GM19395 (cell line): ENCODE measurements at regions not wholly inside any gene's neighbourhood (a gene's known extent, or its start where the extent isn't known, plus 50 kb on each side); places are given as distances from the start of the nearest gene placed in this dataset.
"Not testable (repeated sequence)": the region's sequence is repeated elsewhere in the genome, so short reads cannot be mapped to it uniquely, and the experiment has no call there.

Experiments
- ATAC-seq: cut with Tn5 transposase; IDR thresholded peaks from one replicate; pipeline ENCODE4 v1.9.1; 2021; ENCODE audit warnings: mild to moderate bottlenecking, moderate library complexity; ENCODE audit not compliant: unreplicated experiment

DNA sequence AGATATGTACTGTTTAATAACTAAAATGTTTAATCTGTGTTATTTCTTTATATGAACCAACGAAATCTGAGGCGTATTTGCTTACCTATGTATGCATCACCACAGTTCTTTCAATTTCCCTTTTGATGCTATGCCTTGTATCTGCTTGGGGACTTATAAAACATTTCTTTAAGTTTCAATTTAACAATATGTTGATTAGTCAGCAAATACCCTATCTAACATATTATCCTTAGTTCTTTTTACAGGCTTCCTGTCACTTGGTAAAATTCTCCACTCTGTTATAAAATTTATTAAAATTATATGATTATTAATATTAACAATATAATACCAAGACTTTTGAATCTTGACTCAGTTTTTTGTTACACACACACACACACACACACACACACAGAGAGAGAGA lies 174.3 kb downstream of the CPS1 start:
- ATAC-seq: no peak

DNA sequence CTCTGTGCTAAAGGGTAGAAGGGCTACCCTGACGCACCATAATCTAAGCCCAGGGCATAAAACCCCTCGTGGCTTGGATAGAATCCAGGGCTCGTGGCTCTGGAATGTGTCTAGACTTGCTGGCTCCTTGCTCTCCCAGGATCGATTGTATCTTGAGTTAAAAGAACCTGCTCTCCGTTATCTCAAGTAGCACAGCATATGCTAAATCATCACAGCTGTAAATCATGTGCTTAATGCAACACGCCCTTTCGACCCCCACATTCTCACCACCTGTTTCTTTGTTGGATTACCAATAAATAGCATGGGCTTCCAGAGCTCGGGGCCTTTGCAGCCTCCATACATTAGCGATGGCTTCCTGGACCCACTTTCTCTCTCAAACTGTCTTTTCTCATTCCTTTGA lies 190.4 kb downstream of the CPS1 start:
- ATAC-seq: not testable (repeated sequence)

DNA sequence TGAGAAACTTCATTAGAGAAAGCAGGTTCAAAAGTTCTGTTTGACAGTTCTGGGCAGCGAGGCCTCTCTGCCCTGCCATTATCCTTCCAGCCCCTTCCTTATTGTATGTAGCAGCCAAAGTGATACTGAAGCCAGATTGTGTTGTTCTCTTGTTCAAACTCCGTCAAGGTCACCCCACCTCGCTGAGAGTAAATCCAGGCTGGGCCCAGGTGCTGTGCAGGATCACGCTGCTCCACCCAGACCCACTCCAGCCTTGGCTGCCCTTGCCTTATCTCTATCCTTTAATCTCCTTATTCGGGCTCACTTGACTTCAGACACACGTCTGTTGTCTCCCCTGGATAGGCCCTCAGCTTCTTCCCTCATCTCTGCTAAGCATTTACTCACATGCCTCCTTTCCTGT lies 196.1 kb downstream of the CPS1 start:
- ATAC-seq: no peak

DNA sequence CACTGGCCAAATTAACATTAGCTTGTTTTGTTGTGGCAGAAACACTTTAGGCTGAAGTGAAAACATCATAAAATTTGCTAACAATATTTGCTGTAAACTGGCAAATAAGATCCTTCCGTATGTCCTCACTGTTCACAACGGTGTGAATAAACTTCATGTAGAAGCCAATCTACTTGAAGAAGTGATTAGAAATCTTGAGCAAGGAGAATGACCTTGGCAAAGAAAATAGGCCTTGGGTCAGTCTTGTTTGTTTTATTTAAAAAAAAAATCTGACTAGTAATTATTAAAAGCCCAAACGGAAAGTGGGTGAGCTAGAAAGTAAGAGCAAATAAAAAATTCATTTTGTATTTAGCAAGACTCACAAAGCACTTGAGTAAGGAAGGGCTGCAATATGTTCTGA lies 197.0 kb downstream of the CPS1 start:
- no peak for ATAC-seq

DNA sequence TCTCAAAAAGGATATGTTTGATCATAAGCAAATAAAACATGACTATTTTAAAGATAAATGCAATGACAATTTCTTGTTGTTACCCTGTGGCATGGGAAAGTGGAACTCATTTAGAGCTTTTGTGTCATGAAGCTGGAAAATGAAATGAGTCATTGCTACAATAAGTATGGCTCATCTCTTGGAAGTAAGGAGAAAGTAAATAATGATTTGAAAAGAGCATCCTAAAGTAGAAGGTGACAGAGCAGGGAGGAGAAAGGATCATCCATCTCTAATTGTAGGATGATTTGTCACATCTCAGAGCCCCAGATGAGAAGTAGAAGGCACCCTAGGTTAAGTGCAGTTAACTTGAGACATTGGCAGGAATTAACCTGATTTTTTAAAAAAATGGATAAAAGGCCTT lies 200.5 kb downstream of the CPS1 start:
- ATAC-seq: no peak

DNA sequence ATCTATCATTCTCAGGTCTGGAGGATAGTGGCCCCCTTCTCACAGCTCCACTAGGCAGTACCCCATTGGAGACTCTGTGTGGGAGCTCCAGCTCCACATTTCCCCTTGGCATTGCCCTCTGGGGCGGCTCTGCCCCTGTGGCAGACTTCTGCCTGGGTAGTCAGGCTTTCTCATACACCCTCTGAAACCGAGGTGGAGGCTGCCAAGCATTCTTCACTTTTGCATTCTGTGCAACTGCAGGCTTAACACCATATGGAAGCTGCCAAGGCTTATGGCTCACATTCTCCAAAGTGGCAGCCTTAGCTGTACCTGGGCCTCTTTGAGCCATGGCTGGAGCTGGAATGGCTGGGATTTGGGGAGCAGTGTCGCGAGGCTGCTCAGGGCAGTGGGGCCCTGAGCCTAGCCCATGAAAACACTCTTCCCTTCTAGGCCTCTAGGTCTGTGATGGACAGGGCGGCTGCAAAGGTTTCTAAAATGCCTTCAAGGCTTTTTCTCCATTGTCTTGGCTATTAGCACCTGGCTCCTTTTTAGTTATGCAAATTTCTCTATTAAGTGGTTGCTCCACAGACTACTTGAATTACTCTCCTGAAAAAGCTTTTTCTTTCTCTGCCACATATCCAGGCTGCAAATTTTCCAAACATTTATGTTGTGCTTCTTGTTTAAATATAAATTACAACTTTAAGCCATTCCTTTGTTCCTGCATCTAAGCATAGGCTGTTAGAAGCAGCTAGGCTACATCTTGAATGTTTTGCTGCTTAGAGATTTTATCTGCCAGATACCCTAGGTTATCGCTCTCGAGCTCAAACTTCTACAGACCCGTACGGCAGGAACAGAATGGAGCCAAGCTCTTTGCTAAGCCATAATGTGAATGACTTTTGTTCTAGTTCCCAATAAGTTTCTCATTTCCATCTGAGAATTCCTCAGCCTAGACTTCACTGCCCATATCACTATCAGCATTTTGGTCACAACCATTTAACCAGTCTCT lies 206.5 kb downstream of the CPS1 start:
- no peak for ATAC-seq

DNA sequence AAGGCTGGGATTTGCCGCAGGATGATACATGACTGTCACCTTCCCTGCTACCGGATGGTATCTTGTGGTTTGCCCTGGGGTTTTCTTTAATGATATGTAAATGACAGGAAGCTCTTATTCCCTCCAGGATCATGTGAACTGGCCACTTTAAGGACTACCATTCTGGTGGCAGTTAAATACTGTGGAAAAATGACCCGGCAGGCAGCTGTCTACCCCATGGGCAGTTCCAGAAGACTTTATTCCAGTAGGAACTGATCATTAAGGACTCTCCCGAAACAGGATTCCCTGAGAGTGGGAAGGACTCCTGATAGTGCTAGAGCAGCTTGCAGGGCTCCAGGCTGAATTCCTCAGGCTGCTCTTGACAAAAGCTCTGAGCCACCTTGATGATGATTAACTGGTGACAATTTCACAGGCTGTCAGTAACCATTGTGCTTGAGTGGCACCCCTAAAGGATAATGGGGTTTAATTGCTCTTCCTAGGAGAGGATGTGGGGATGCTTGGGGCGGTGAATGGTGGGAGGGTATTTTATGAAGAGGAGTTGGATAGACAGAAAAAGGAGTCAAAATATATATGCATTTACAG lies 212.0 kb downstream of the CPS1 start:
- no peak for ATAC-seq

DNA sequence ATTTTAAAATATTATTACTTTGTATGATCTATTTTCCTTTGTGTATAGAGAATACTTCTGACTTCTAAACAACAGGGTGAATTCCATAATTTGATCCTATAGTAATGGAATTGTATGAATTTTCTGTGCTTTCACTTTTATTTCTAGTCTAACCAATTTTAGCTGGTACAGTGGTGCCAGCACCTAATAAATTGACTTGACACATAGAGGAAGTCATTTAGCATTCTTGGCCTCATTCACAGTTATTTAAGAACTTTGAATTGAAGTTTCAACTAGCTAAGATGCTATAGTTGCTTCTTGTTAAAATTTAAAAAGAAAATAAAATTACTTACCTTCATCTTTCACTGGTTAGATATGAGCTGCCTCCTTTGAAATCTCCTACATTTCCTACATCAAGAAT lies 220.4 kb downstream of the CPS1 start:
- ATAC-seq: no peak

DNA sequence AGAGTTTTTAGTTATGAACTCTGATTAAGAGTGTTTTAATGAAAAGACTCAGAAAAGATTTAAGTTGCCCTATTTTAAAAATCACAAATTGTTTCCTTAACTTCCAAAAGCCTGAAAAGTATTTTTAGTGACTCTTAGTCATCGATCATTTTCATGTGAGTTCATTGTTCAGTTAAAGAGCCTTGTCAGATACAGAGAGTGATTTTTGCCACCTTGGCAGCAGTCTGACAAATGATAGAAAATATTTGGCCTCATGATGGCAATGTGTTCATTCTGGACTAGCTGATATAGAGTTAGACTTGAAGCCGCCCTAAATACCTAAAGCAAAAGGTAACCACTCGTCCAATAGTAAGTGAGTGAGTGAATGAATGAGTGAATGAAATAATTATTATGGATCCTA lies 225.8 kb downstream of the CPS1 start:
- no peak for ATAC-seq

DNA sequence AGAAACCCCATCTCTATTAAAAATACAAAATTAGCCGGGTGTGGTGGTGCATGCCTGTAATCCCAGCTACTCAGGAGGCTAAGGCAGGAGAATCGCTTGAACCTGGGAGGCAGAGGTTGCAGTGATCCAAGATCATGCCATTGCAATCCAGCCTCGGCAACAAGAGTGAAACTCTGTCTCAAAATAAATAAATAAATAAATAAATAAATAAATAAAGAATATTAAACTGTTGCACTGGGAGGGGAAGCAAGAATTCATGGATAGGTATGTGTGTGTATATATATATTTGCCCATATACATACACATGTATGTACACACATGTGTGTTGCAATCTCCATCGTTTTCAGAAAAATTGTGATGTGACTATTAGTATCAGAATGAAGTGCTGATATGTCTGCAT lies 231.4 kb downstream of the CPS1 start:
- not testable (repeated sequence) for ATAC-seq

DNA sequence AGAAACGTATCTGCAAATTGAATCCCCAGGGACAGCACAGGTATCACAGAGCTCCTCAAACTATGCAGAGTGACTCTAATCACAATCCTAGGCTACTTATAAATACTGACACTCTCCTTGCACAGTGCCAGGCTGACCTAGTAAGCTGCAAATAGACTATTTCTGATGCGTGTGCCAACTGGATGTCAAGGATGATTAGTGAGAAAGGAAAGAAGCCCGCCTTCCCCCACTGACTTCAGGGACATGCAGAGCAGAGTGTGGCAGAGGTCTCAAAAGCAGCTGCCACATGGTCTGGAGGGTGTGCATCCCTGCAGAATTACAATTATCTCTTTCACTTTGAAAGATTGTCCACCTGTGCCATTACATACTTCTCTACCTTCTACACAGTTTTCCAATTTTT lies 235.6 kb downstream of the CPS1 start:
- no peak for ATAC-seq

DNA sequence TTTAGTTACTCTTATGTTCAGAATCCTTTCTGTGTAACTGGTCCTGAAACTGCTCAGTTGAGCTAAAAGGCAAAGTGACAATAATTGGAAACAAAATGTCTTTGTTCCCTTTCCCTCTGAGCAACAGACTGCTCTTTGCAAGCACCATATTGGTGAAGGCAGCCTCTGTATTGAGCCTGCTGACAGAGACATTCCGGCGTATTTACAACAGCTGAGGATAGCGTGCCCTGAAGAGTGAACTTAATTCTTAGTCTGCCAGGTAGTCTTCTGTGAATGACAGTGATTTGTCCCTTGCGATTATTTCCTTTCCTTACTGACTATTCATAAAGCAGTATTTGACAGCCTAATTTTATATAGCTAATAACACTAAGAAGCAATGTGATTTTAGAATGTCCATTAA lies 239.1 kb downstream of the CPS1 start:
- ATAC-seq: no peak

DNA sequence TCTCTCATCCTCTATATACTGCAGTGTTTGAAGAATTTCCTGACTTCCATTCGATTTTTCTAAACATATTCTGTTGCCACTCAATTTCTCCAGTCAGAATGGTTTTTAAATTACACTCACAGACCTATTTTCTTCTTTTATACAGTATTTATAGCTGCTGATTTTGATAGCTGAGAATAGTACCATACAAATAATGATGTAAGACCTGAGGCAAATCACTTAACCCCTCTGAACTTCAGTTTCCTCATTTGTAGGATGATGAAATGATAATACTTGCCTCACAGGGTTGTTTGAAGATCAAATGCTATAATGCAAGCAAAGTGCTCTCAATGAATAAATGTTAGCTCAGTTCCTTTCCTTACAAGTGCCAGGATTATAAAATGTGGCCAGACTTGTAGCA lies 241.8 kb downstream of the CPS1 start:
- ATAC-seq: no peak

DNA sequence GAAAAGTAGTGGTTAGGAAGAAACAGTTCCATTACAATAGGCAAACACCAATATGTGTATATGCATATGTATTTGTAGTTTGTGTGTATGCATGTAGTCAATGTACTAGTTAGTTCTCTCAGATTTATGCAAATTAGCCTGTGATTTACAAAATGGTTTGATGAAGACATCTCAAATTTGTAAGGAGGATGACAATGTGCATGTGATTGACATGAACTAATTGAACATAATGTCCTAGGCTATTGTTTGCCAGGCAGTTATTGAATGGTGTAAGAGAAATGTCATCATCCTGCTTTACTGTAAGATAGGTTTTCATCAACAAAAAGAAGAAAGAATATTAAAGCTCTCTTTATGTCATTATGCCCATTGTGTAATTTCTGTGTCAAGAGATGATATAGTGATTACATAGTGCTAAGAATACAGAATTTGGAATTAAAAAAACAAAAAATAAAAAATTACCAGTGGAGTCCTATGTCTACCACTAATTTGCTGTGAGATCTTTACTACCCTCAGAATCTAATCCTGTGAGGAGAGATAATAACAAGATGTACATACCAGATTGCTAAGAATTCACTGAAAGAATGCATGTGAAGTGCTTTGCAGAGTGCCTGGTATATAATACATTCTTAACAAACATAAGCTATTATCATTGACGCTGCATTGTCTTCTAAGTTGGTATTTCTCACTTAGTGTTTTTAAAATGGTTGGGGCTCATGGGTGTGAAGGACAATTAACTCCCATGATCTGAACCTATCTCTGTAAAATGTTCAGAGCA lies 258.0 kb downstream of the CPS1 start:
- ATAC-seq: no peak

DNA sequence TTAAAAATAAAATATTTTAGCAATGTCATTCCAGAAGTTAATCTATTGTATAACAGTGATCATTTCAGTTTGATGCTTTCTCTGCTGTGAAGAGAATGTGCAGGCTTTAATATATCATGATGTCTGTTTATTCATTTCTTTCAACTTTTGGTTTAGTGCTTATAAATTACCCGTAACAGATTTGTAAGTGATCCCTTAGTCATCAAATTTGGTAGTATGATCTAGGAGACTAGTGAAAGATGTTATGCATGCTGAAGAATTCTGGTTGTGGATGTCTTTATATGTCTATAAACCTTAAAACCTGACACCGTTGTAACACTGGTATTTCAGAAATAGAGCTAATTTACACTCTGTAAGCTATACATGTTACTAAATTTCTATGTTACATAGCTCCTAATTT lies 260.4 kb downstream of the CPS1 start:
- no peak for ATAC-seq

DNA sequence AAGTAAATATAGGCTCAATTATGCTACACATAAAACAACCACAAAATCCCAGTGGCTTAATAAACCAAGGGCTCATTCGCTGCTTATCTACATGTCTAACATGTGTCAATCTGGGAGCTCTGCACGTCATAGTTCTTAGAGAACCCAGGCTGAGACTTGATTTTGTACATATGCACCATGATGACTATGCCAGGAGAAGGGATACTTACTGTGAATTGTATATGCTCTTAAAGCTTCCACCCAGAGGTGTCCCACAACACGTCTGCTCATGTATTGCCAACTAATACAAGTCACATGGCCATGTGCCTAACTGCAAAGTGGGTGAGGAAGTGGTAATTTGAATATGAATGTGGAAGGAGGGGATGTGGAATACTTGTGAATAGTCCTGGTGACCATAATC lies 262.1 kb downstream of the CPS1 start:
- no peak for ATAC-seq

DNA sequence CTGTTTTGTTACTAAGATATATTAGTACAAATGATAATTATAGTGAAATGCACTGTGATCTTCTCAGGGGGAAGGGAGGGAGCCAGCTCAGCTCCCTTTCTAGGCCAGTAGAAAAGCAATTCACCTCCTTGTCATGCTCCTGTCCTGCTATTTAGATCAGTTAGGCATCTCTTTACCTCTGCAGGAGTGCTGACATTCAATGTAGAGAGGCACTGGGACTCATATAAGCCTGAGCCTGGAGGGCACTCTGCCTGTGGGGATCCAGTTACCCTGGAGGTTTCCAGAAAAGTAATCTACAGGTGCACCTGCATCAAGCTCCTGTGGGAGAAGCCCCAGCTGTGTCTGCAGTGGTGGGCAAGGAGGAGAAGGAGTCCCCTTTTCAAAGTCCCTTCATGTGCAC lies 277.0 kb downstream of the CPS1 start:
- ATAC-seq: no peak

DNA sequence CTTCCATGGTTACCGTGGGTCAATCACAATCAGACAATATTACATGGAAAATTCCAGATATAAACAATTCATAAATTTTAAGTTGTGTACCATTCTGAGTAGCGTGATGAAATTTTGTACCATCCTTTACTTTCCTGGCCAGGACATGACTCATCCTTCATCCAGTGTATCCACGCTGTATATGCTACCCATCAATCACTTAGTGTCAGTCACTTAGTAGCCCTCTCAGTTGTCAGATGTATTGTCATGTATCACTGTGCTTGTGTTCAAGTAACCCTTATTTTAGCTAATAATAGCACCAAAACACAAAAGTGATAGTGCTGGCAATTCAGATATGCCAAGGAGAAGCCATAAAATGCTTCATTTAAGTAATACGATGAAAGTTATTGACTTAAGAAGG lies 282.6 kb downstream of the CPS1 start:
- ATAC-seq: no peak

DNA sequence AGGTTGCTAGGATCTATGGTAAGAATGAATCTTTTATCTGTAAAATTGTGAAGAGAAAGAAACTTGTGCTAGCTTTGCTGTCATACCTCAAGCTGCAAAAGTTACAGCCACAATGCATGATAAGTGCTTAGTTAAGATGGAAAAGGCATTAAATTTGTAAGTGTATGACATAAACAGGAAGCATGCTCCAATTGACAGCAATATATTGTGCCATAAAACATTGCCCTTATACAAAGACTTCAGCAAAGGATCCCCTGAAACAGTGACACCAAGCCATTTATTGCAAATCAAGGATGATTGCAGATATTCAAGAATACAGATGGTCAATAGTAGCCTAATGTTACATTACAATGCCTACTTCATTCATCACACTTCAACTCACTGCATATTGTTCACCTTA lies 283.1 kb downstream of the CPS1 start:
- no peak for ATAC-seq

DNA sequence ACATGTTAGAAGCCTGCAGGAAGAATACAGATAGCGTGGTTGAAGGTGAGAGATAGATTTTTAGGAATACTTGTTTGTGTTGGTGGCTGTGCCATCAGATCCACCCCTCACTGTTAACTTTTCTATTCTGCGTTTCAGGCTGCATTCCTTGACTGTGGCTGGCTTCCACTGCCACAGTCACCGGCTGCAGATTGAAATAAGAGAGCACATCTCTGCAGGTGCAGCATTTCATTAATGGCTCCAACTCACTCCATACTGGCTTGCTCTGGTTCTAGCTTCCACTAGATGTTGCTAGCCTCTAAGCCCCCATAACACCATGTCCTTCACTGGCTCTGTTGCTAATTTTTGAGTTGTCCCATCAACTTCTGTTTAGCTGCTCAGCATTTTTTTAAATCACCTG lies 286.5 kb downstream of the CPS1 start:
- no peak for ATAC-seq

DNA sequence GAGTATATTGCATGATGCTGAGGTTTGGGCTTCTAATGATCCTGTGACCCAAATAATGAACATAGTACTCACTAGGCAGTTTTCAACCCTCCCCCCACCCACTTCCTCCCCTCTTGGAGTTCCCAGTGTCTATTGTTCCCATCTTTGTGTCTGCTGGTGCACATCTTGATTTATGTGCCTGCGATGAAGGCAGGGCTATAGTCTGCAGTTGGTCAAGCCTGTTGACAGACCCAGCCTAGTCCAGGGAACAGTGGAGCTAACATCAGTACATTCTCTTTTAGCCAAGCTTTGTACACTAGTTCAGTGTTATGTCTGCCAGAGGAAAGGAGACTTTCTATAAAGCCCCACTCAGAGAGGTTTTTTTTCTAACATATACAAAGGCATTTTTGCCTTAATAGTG lies 287.6 kb downstream of the CPS1 start:
- no peak for ATAC-seq

DNA sequence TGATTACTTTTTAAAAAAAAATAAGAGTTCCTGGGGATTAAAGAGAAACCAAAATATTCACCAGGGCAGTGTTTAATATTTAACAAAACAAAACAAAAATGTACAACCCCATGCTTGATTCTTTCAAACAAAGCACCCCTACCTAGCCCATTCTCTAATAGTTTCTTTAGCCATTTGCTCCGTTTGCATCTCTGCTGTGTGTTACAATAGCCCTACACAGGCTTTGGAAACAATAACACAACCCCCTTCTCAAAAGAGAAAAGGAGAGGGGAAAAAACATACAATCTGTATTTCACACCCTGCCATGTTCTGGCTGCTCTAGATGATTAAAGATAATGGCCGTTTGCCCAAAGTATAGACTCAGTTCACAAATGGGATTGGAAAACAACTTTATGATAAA lies 302.9 kb downstream of the CPS1 start:
- no peak for ATAC-seq
